Activated CD4-positive, alpha-beta T cell treated with anti-CD3 and anti-CD28 coated beads for 4 hours (primary cell): ENCODE measurements at regions not wholly inside any gene's neighbourhood (a gene's known extent, or its start where the extent isn't known, plus 50 kb on each side); places are given as distances from the start of the nearest gene placed in this dataset.
A peak's percentile ranks its signal among the peaks of the same experiment; 100 is the strongest.
"Not testable (repeated sequence)": the region's sequence is repeated elsewhere in the genome, so short reads cannot be mapped to it uniquely, and the experiment has no call there.

ENCODE experiments used
- DNase-seq, 2 donors: peaks; one replicate each; pipeline ENCODE4 v3.0.0-alpha.2; 2020

GRCh38 chrX:132302687-132303086, 83.4 kb upstream of the RAP2C start:
- not testable (repeated sequence) for DNase-seq

GRCh38 chrX:132294776-132295495, 75.7 kb upstream of the RAP2C start:
- DNase-seq = no peak

GRCh38 chrX:132294192-132294591, 74.9 kb upstream of the RAP2C start:
- DNase-seq = no peak

- peak; percentile 9 to 21 for DNase-seq
Measured at GRCh38 chrX:132292793-132293192, 73.5 kb upstream of the RAP2C start.

- no peak for DNase-seq
Measured at GRCh38 chrX:132277953-132278614, 58.8 kb upstream of the RAP2C start.

GRCh38 chrX:132272826-132273225, 53.6 kb upstream of the RAP2C start:
- DNase-seq = no peak

GRCh38 chrX:132271311-132271778, 52.1 kb upstream of the RAP2C start:
- no peak for DNase-seq

GRCh38 chrX:132270699-132271098, 51.5 kb upstream of the RAP2C start:
- no peak for DNase-seq

GRCh38 chrX:132270021-132270420, 50.8 kb upstream of the RAP2C start:
- DNase-seq = no peak
